ENCODE measurements at regions not wholly inside any gene's neighbourhood (a gene's known extent, or its start where the extent isn't known, plus 50 kb on each side); places are given as distances from the start of the nearest gene placed in this dataset.

GRCh38 chrX:28042826-28043564, 61.7 kb upstream of the DCAF8L1 start:
- Histone ChIP-seq H3K79me2 (ENCODE audit: insufficient read depth, low read depth) (no peaks in the 10 kb centered on the region), H3K27me3 (ENCODE audit: insufficient read depth, low read depth) (no peaks in the 10 kb centered on the region), H3K4me3 (IDR thresholded peaks at IDR 0.05; ENCODE audit: insufficient read depth, low read depth, low read length) (no peak overlapping the region), H2AFZ (ENCODE audit: low read depth) (no peak overlapping the region), H3K4me2 (no peak overlapping the region), H3K27ac (no peak overlapping the region), H4K20me1 (ENCODE audit: insufficient read depth) (no peaks in the 10 kb centered on the region), H3K36me3 (ENCODE audit: insufficient read depth) (no peaks in the 10 kb centered on the region), H3K4me1 (ENCODE audit: low read depth, poor library complexity, severe bottlenecking) (no peaks in the 10 kb centered on the region), H3K9ac (no peak overlapping the region)
- TF ChIP-seq CTCF (conservative IDR thresholded peaks at IDR 0.05; ENCODE audit: low read depth, low read length) = no peak

- no peak for TF ChIP-seq CTCF (conservative IDR thresholded peaks at IDR 0.05; ENCODE audit: low read depth, low read length)
- Histone ChIP-seq H3K79me2 (ENCODE audit: insufficient read depth, low read depth) (no peaks in the 10 kb centered on the region), H3K27ac (no peak overlapping the region), H3K4me2 (no peak overlapping the region), H3K36me3 (ENCODE audit: insufficient read depth) (no peaks in the 10 kb centered on the region), H3K4me1 (ENCODE audit: low read depth, poor library complexity, severe bottlenecking) (no peaks in the 10 kb centered on the region), H3K9ac (no peak overlapping the region), H2AFZ (ENCODE audit: low read depth) (no peak overlapping the region), H4K20me1 (ENCODE audit: insufficient read depth) (no peaks in the 10 kb centered on the region), H3K27me3 (ENCODE audit: insufficient read depth, low read depth) (no peaks in the 10 kb centered on the region), H3K4me3 (IDR thresholded peaks at IDR 0.05; ENCODE audit: insufficient read depth, low read depth, low read length) (no peak overlapping the region)
These were observed 61.0 kb upstream of the DCAF8L1 start for GRCh38 chrX:28042260-28042659.

DNA sequence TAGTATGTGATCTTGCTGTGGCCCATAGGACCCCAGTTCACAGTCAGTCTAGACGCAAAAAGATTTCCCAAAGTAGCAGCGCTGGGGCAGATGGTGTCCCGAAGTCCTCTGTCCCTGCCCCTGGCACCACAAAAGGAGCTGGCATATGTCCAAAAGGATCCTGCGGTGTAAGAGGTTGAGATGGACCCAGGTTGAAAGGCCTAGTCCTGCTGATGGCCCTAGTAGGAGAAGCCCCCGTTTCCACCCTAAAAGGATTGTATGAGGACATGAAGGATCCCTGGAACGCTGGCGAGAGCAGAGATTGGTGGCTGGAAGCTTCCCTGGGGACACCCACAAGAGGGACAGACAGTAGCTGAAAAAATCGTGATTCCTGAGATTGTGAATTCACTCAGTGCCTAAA, 58.0 kb upstream of the DCAF8L1 start:
- Histone ChIP-seq H3K79me2 (ENCODE audit: insufficient read depth, low read depth) (no peaks in the 10 kb centered on the region), H3K4me2 (no peak overlapping the region), H3K27ac (no peak overlapping the region), H3K9ac (no peak overlapping the region), H3K4me3 (IDR thresholded peaks at IDR 0.05; ENCODE audit: insufficient read depth, low read depth, low read length) (no peak overlapping the region), H3K4me1 (ENCODE audit: low read depth, poor library complexity, severe bottlenecking) (no peaks in the 10 kb centered on the region), H4K20me1 (ENCODE audit: insufficient read depth) (no peaks in the 10 kb centered on the region), H3K27me3 (ENCODE audit: insufficient read depth, low read depth) (no peaks in the 10 kb centered on the region), H3K36me3 (ENCODE audit: insufficient read depth) (no peaks in the 10 kb centered on the region), H2AFZ (ENCODE audit: low read depth) (no peak overlapping the region)
- TF ChIP-seq CTCF (conservative IDR thresholded peaks at IDR 0.05; ENCODE audit: low read depth, low read length) = no peak

All from KMS-11 (cell line).